Parathyroid adenoma (tissue), 2 donors: ENCODE measurements at regions not wholly inside any gene's neighbourhood (a gene's known extent, or its start where the extent isn't known, plus 50 kb on each side); places are given as distances from the start of the nearest gene placed in this dataset.
A peak's percentile ranks its signal among the peaks of the same experiment; 100 is the strongest.

ENCODE experiments used
- H2AFZ ChIP-seq: fragments of 300-600 bp; sonication (generic); one replicate; pipeline ENCODE4 v1.7.0; 2017; ENCODE audit warnings: antibody characterized with exemption, mild to moderate bottlenecking
- H3K27ac ChIP-seq: fragments of 300-600 bp; sonication (generic); one replicate; pipeline ENCODE4 v1.7.0; 2017
- H3K27me3 ChIP-seq: fragments of 300-600 bp; sonication (generic); one replicate; pipeline ENCODE4 v1.7.0; 2017; ENCODE audit warnings: low read length; ENCODE audit not compliant: control insufficient read depth, insufficient read depth
- H3K36me3 ChIP-seq: fragments of 300-600 bp; sonication (generic); one replicate; pipeline ENCODE4 v1.7.0; 2017; ENCODE audit warnings: low read length; ENCODE audit not compliant: control insufficient read depth, insufficient read depth
- H3K4me1 ChIP-seq: fragments of 300-600 bp; sonication (generic); one replicate; pipeline ENCODE4 v1.7.0; 2017; ENCODE audit warnings: control low read depth
- H3K4me2 ChIP-seq: fragments of 300-600 bp; sonication (generic); one replicate; pipeline ENCODE4 v1.7.0; 2017; ENCODE audit warnings: low read length
- H3K4me3 ChIP-seq: fragments of 300-600 bp; sonication (generic); one replicate; pipeline ENCODE4 v1.7.0; 2017; ENCODE audit warnings: low read depth, low read length
- H3K79me2 ChIP-seq: fragments of 300-600 bp; sonication (generic); one replicate; pipeline ENCODE4 v1.7.0; 2017; ENCODE audit warnings: control low read depth
- H3K9ac ChIP-seq: fragments of 300-600 bp; sonication (generic); one replicate; pipeline ENCODE4 v1.7.0; 2017; ENCODE audit warnings: mild to moderate bottlenecking
- H3K9me3 ChIP-seq: fragments of 300-600 bp; sonication (generic); one replicate; pipeline ENCODE4 v1.7.0; 2017; ENCODE audit warnings: low read length; ENCODE audit not compliant: control insufficient read depth
- CTCF ChIP-seq: fragments of 300-600 bp; sonication (generic); IDR thresholded peaks from one replicate; pipeline ENCODE4 v1.7.0; 2017; ENCODE audit warnings: antibody characterized with exemption, mild to moderate bottlenecking
- donor health status: primary hyperparathyroidism.

GRCh38 chr13:31042481-31043165 lies 110.2 kb downstream of the TEX26 start:
- Histone ChIP-seq H3K36me3 (no peaks in the 10 kb centered on the region), H3K4me1 (peaks cover 5% of the 10 kb centered on the region), H3K79me2 (no peaks in the 10 kb centered on the region), H2AFZ (peak overlapping the region; percentile 38), H3K4me2 (no peak overlapping the region), H3K27ac (no peak overlapping the region), H3K9ac (no peak overlapping the region), H3K4me3 (no peak overlapping the region), H3K27me3 (no peaks in the 10 kb centered on the region), H3K9me3 (no peaks in the 10 kb centered on the region)
- no peak for TF ChIP-seq CTCF

GRCh38 chr13:31042049-31042448 lies 109.6 kb downstream of the TEX26 start:
- H3K27me3 ChIP-seq: no peaks in the 10 kb centered on the region
- peak overlapping the region; percentile 38 for H2AFZ ChIP-seq
- no peaks in the 10 kb centered on the region for H3K79me2 ChIP-seq
- no peak overlapping the region for H3K9ac ChIP-seq
- H3K4me3 ChIP-seq: no peak overlapping the region
- H3K9me3 ChIP-seq: no peaks in the 10 kb centered on the region
- peaks cover 5% of the 10 kb centered on the region for H3K4me1 ChIP-seq
- H3K36me3 ChIP-seq: no peaks in the 10 kb centered on the region
- no peak overlapping the region for H3K27ac ChIP-seq
- H3K4me2 ChIP-seq: no peak overlapping the region
- no peak for TF ChIP-seq CTCF

- no peaks in the 10 kb centered on the region for H3K36me3 ChIP-seq
- H3K4me3 ChIP-seq: no peak overlapping the region
- TF ChIP-seq CTCF: no peak
- peaks cover 10% of the 10 kb centered on the region for H3K4me1 ChIP-seq
- H3K27ac ChIP-seq: no peak overlapping the region
- no peak overlapping the region for H3K9ac ChIP-seq
- no peaks in the 10 kb centered on the region for H3K79me2 ChIP-seq
- no peak overlapping the region for H2AFZ ChIP-seq
- no peaks in the 10 kb centered on the region for H3K27me3 ChIP-seq
- no peak overlapping the region for H3K4me2 ChIP-seq
- H3K9me3 ChIP-seq: no peaks in the 10 kb centered on the region
Measured at GRCh38 chr13:31038834-31039552, 106.5 kb downstream of the TEX26 start.

- Histone ChIP-seq H3K4me3 (no peak overlapping the region), H3K9ac (no peak overlapping the region), H3K27me3 (no peaks in the 10 kb centered on the region), H3K36me3 (no peaks in the 10 kb centered on the region), H3K9me3 (no peaks in the 10 kb centered on the region), H3K27ac (no peak overlapping the region), H3K4me2 (no peak overlapping the region), H3K79me2 (no peaks in the 10 kb centered on the region), H3K4me1 (peaks cover 11% of the 10 kb centered on the region), H2AFZ (no peak overlapping the region)
- no peak for TF ChIP-seq CTCF
Measured at GRCh38 chr13:31037874-31038500, 105.5 kb downstream of the TEX26 start.
